Panc1 (cell line): ENCODE measurements at regions not wholly inside any gene's neighbourhood (a gene's known extent, or its start where the extent isn't known, plus 50 kb on each side); places are given as distances from the start of the nearest gene placed in this dataset.

Source experiments
- ATAC-seq: fragments of 200-7000 bp; cut with Tn5 transposase; 2 replicates; pipeline ENCODE4 v1.9.1; 2020; ENCODE audit warnings: mild to moderate bottlenecking, moderate library complexity
- BruUV-seq: library from RNA; stranded (reverse); fragments of 400-500 nt; replicated peaks from 2 replicates; lab custom pipeline; 2021; lab: Mats Ljungman, UMichigan
- CTCF ChIA-PET: fragments of 300-600 bp; sonication (Branson Sonifier 250); formaldehyde crosslinking; loops from one replicate; lab custom pipeline; 2022; ENCODE audit warnings: antibody characterized with exemption; lab: Charles Lee
- POLR2A ChIA-PET: fragments of 300-600 bp; sonication (Branson Sonifier 250); formaldehyde crosslinking; loops from one replicate; lab custom pipeline; 2022; ENCODE audit warnings: antibody characterized with exemption; lab: Charles Lee
- DNase-seq: peaks from one replicate; pipeline ENCODE4 v3.0.0-alpha.2; 2010; ENCODE audit warnings: low read depth, low spot score
- H3K27ac ChIP-seq: 2 replicates; pipeline ENCODE4 v1.5.1; 2011; ENCODE audit warnings: mild to moderate bottlenecking, low read length, inconsistent platforms
- H3K27me3 ChIP-seq: fragments of 200-500 bp; sonication (Bioruptor generic); 2 replicates; pipeline ENCODE4 v1.6.0; 2014; ENCODE audit warnings: low read length, inconsistent platforms; ENCODE audit not compliant: control insufficient read depth, insufficient read depth
- H3K36me3 ChIP-seq: fragments of 200-500 bp; sonication (Bioruptor generic); 2 replicates; pipeline ENCODE4 v1.5.1; 2014; ENCODE audit warnings: inconsistent platforms, mild to moderate bottlenecking, low read length, moderate library complexity; ENCODE audit not compliant: control insufficient read depth, insufficient read depth
- H3K4me1 ChIP-seq: 2 replicates; pipeline ENCODE4 v1.5.1; 2011; ENCODE audit warnings: inconsistent platforms, mild to moderate bottlenecking, low read length, moderate library complexity; ENCODE audit not compliant: control insufficient read depth, insufficient read depth
- H3K4me3 ChIP-seq, 2 experiments: 2 replicates each; pipeline ENCODE4 v1.5.1; 2011 to 2012; ENCODE audit warnings: low read depth in 2 of 2, low read length in 2 of 2, mild to moderate bottlenecking in 2 of 2, inconsistent platforms in 1 of 2, moderate library complexity in 1 of 2
- H3K9me3 ChIP-seq: fragments of 200-500 bp; sonication (Bioruptor generic); 2 replicates; pipeline ENCODE4 v1.5.1; 2014; ENCODE audit warnings: low read depth, mild to moderate bottlenecking, inconsistent platforms, low read length, moderate library complexity; ENCODE audit not compliant: control insufficient read depth, insufficient read depth
- CTCF ChIP-seq: fragments of 450-650 bp; IDR thresholded peaks from 2 replicates; pipeline ENCODE4 v1.5.1; 2017; ENCODE audit warnings: mild to moderate bottlenecking
- POLR2AphosphoS5 ChIP-seq: IDR thresholded peaks from 2 replicates; pipeline ENCODE4 v1.6.1; 2012; ENCODE audit warnings: mild to moderate bottlenecking, low read depth, low read length, moderate library complexity
- REST ChIP-seq, 2 experiments: IDR thresholded peaks; 2 replicates each; pipeline ENCODE4 v1.6.1; 2011 to 2012; ENCODE audit warnings: low read depth in 2 of 2, control low read depth in 1 of 2, low read length in 1 of 2, mild to moderate bottlenecking in 1 of 2, moderate library complexity in 1 of 2; ENCODE audit not compliant: insufficient read depth in 1 of 2
- SIN3A ChIP-seq: IDR thresholded peaks from 2 replicates; pipeline ENCODE4 v1.6.1; 2012; ENCODE audit warnings: low read depth, mild to moderate bottlenecking, low read length, moderate library complexity, borderline replicate concordance; ENCODE audit not compliant: insufficient read depth
- TCF7L2 ChIP-seq: IDR thresholded peaks from 2 replicates; pipeline ENCODE4 v1.6.1; 2011; ENCODE audit warnings: mild to moderate bottlenecking, low read depth, low read length, inconsistent platforms
- in situ Hi-C: cut with HindIII; loops from 2 replicates; pipeline ENCODE4 v1.10.0; 2016; ENCODE audit warnings: low sequenced_read_pairs, low pct_unique_long_range_greater_than_20kb
- intact Hi-C: fragments of 100-400 bp; cut with micrococcal nuclease; formaldehyde crosslinking; loops from one replicate; pipeline ENCODE4 v1.10.0; 2022; ENCODE audit not compliant: unreplicated experiment

GRCh38 chr2:240248721-240249422 is 108.4 kb upstream of the OTOS start:
- Histone ChIP-seq H3K9me3 (no peaks in the 10 kb centered on the region), H3K27ac (no peak overlapping the region), H3K27me3 (no peaks in the 10 kb centered on the region), H3K36me3 (no peaks in the 10 kb centered on the region), H3K4me1 (peaks cover 13% of the 10 kb centered on the region), H3K4me3 (no peak overlapping the region)
- intact Hi-C loops (no loop called here), in situ Hi-C loops (no loop called here)
- TF ChIP-seq SIN3A, result no peak
- no peak for TF ChIP-seq REST (IDR thresholded peaks at IDR 0.05; ENCODE audit: insufficient read depth in 1 of 2, low read depth in 2 of 2, low read length in 1 of 2)
- TF ChIP-seq POLR2AphosphoS5, result no peak
- no peak for TF ChIP-seq TCF7L2
- no peak for TF ChIP-seq CTCF
- CTCF ChIA-PET, result interaction anchor here (0.6 kb wide), 2 partner anchors 95 to 139 kb away, joined by 3 read pairs; no protein-coding TSS in a partner anchor
- POLR2A ChIA-PET, result no interaction called here
- ATAC-seq (no peak), DNase-seq (no peak)
- BruUV-seq, result no TSS peak

GRCh38 chr2:240249423-240250149 is 109.1 kb upstream of the OTOS start:
- ATAC-seq, result no peak
- no peak overlapping the region for H3K4me3 ChIP-seq
- ChIA-PET CTCF (no interaction called here), POLR2A (no interaction called here)
- no peaks in the 10 kb centered on the region for H3K9me3 ChIP-seq
- DNase-seq, result no peak
- intact Hi-C loops (no loop called here), in situ Hi-C loops (no loop called here)
- TF ChIP-seq REST (IDR thresholded peaks at IDR 0.05; ENCODE audit: insufficient read depth in 1 of 2, low read depth in 2 of 2, low read length in 1 of 2) (no peak), POLR2AphosphoS5 (no peak), TCF7L2 (no peak), CTCF (no peak), SIN3A (no peak)
- BruUV-seq, result no TSS peak
- peaks cover 13% of the 10 kb centered on the region for H3K4me1 ChIP-seq
- no peaks in the 10 kb centered on the region for H3K36me3 ChIP-seq
- no peak overlapping the region for H3K27ac ChIP-seq
- no peaks in the 10 kb centered on the region for H3K27me3 ChIP-seq
